Fibroblast of the aortic adventitia (primary cell): ENCODE measurements at regions not wholly inside any gene's neighbourhood (a gene's known extent, or its start where the extent isn't known, plus 50 kb on each side); places are given as distances from the start of the nearest gene placed in this dataset.
A peak's percentile ranks its signal among the peaks of the same experiment; 100 is the strongest.

Experiments used
- DNase-seq: peaks from one replicate; pipeline ENCODE4 v3.0.0-alpha.2; 2010; ENCODE audit warnings: low read depth
- H3K4me3 ChIP-seq: 2 replicates; pipeline ENCODE4 v1.5.1; 2011; ENCODE audit warnings: low read depth, mild to moderate bottlenecking, control low read depth, low read length, moderate library complexity
- TF ChIP-seq, protein P1 (sequence below): IDR thresholded peaks from 2 replicates; pipeline ENCODE4 v1.5.1; 2011; ENCODE audit warnings: mild to moderate bottlenecking, low read length, control low read depth, inconsistent platforms; ENCODE audit not compliant: insufficient read depth

DNA sequence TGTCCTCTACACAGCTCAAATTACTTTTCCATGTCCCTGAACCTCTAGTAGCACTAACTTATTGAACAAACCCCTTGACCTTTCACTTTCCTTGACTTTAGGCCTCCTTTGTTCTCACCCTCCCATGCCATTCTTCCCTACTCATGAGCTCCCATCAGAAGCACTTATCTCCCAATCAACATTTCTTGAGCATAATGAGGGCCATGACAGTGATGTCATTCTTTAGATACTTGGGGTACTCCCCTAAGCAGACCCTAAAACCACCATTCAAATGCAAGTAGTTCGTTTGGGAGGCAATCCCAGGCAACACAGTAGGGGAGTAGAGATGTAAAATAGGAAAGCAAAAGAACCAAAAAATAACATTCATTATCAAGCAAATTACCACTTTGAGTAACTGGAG lies 115.9 kb upstream of the ARHGAP28 start:
- TF ChIP-seq, protein P1, sequence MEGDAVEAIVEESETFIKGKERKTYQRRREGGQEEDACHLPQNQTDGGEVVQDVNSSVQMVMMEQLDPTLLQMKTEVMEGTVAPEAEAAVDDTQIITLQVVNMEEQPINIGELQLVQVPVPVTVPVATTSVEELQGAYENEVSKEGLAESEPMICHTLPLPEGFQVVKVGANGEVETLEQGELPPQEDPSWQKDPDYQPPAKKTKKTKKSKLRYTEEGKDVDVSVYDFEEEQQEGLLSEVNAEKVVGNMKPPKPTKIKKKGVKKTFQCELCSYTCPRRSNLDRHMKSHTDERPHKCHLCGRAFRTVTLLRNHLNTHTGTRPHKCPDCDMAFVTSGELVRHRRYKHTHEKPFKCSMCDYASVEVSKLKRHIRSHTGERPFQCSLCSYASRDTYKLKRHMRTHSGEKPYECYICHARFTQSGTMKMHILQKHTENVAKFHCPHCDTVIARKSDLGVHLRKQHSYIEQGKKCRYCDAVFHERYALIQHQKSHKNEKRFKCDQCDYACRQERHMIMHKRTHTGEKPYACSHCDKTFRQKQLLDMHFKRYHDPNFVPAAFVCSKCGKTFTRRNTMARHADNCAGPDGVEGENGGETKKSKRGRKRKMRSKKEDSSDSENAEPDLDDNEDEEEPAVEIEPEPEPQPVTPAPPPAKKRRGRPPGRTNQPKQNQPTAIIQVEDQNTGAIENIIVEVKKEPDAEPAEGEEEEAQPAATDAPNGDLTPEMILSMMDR: no peak
- no peak for DNase-seq
- H3K4me3 ChIP-seq: no peak overlapping the region

DNA sequence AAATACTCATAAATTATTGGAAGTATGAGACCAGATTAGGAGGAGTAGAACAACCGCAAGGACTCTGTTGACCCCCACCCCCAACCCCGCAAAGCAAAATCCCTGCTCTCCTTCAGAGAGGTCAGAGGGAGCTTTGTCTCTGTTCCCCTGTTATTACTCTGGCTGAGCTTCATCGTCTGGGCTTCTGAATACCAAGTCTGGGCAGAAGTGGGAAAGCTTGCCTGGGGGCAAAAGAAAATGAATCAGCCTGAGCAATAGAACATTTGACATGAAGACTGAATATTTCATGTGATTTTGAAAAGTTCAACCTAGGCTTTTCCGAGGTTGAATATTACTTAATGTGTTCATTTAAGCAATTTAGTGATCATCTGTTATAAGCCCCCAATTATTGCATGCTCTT lies 114.6 kb upstream of the ARHGAP28 start:
- TF ChIP-seq, protein P1: no peak
- H3K4me3 ChIP-seq: no peak overlapping the region
- DNase-seq: no peak

DNA sequence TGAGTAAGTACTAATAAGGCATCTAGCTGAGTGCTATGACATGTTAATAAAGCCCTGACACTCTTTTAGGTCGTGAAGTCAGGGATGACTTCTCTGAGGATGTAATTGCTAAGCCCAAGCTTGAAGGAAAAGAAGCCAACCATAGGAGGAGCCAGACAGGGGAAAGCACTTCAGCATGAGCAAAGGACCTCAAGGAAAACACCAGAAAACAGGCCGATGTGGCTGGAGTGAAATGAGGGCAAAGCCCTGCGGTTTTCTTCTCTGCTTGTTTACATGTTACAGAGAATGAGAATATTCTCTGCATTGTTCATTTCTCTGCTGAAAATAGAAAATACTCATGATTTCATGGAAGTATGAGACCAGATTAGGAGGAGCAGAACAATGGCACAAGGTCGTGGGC lies 112.5 kb upstream of the ARHGAP28 start:
- TF ChIP-seq, protein P1: no peak
- DNase-seq: no peak
- no peak overlapping the region for H3K4me3 ChIP-seq

DNA sequence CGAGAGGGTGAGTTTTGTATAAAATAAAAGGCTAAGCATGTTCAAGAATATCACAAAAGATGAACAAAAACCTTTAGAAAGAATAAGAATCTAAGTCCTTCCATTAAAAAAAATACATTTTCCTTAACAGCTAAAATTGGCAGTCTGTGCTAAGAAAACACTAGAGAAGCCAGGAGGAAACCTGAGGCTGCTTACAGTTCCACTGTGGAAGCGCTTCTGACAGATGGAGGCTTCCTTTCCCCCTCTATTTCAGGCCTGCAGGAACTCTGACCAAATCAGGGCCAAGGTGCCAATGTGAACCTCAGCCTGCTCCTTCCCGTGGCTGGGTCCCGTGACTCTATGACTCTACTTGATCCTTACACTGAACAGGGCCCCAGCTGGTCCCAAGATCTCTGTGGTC lies 108.1 kb upstream of the ARHGAP28 start:
- TF ChIP-seq, protein P1: no peak
- H3K4me3 ChIP-seq: no peak overlapping the region
- no peak for DNase-seq

DNA sequence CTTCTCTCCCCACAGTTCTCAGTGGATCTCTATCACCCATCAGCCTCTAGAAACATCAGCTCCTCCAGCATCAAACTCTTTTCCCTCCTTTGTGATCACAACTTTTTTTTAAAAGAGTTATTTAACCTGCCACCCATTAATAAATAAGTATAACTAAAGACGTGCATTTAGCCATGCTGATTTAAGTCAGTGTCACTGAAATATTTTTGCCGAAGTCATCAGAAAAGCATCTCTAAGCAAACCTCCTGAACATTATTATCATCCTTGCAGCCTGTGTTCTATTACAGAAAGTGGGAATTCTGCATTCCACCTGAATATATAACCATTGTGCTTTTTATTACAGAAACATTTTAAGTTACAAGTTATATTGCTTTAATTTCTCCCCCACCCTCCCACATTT lies 106.2 kb upstream of the ARHGAP28 start:
- H3K4me3 ChIP-seq: no peak overlapping the region
- no peak for DNase-seq
- TF ChIP-seq, protein P1: no peak

DNA sequence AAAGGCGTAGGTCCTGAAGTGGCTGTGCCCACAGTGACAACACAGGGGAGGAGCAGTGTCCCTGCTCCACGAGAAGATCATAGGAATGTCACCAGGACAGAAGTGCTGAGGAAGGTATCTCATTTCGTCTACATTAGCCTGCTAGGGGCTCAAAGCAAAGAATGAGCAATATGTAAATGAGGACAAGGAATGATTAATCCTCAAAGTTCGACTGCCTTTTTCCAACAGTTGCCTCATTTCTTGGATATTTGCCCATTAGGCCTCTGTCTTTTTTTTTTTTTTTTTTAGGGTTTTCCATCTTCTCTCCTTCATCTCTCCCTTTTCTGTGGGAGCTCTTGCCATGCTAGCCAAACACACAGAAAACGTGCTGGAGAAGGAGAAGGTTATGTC lies 105.2 kb upstream of the ARHGAP28 start:
- TF ChIP-seq, protein P1: no peak
- DNase-seq: peak; percentile 63
- H3K4me3 ChIP-seq: no peak overlapping the region

DNA sequence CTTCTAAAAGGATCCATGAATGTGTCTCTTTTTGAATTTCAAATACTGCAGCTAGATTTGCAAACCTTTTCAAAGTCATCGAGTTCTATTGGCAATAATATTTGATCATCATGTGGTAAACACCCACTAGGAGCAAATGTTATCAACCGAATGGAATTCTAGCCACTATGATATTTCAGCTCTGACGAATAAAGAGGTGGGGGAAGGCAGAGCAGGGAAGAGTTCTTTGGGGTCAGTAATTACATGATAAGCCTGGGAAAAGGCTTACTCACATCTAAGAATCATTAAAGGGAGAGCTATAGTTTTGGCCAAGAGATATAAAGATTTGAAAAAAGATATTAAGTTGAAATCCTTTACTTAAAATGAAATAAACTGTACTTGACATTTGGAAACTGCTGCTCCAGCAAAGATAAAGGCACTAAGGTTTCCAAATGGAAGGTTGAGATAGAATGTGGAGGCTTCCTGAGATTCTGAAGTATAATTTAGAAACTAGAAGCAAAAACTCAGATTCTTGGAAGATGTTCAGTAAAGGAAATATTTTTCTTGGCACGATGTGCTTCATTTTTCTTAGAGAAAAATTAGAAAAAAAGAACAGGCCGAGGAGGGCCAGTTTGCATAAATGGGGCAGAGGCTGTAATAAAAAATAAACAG lies 104.7 kb upstream of the ARHGAP28 start:
- DNase-seq: peak; percentile 67
- no peak overlapping the region for H3K4me3 ChIP-seq
- TF ChIP-seq, protein P1: no peak
